WTC11 (cell line): ENCODE measurements at regions not wholly inside any gene's neighbourhood (a gene's known extent, or its start where the extent isn't known, plus 50 kb on each side); places are given as distances from the start of the nearest gene placed in this dataset.

Experiments used
- ATAC-seq: fragments of 200-7000 bp; cut with Tn5 transposase; 2 replicates; pipeline ENCODE4 v1.10.0; 2021; ENCODE audit warnings: mild to moderate bottlenecking, moderate library complexity
- CTCF ChIA-PET: fragments of 300-600 bp; sonication (Branson Sonifier 250); formaldehyde crosslinking; loops from one replicate; lab custom pipeline; 2021; ENCODE audit warnings: antibody characterized with exemption; lab: Charles Lee
- POLR2A ChIA-PET: fragments of 350-600 bp; sonication (Branson Sonifier 250); formaldehyde crosslinking; loops from one replicate; lab custom pipeline; 2021; ENCODE audit warnings: antibody characterized with exemption; lab: Charles Lee
- DNase-seq: peaks from one replicate; pipeline ENCODE4 v3.0.0; 2021; ENCODE audit warnings: low spot score
- H3K27ac Mint-ChIP-seq: 2 replicates; pipeline ENCODE4 v1.8.0; 2021; ENCODE audit warnings: mixed read lengths
- H3K27me3 Mint-ChIP-seq: 2 replicates; pipeline ENCODE4 v1.8.0; 2021; ENCODE audit warnings: low read depth, mild to moderate bottlenecking, moderate library complexity, mixed read lengths
- H3K36me3 Mint-ChIP-seq: 2 replicates; pipeline ENCODE4 v1.8.0; 2021; ENCODE audit warnings: mixed read lengths
- H3K4me1 Mint-ChIP-seq: 2 replicates; pipeline ENCODE4 v1.8.0; 2022; ENCODE audit warnings: mixed read lengths
- H3K4me3 Mint-ChIP-seq: 2 replicates; pipeline ENCODE4 v1.8.0; 2021; ENCODE audit warnings: mild to moderate bottlenecking, moderate library complexity, mixed read lengths
- H3K9me3 Mint-ChIP-seq: 2 replicates; pipeline ENCODE4 v1.8.0; 2021; ENCODE audit warnings: mixed read lengths
- AR ChIP-seq: fragments of 250-450 bp; sonication (Bioruptor Pico); IDR thresholded peaks from 2 replicates; pipeline ENCODE4 v1.9.0; 2021; ENCODE audit warnings: mild to moderate bottlenecking
- CBFB ChIP-seq: sonication (generic); formaldehyde crosslinking; IDR thresholded peaks from 2 replicates; pipeline ENCODE4 v1.8.1; 2022; ENCODE audit warnings: mild to moderate bottlenecking, low read depth, missing genetic modification reagents
- EMX1 ChIP-seq: fragments of 250-450 bp; sonication (Bioruptor Pico); IDR thresholded peaks from 2 replicates; pipeline ENCODE4 v1.8.0; 2021; ENCODE audit warnings: mild to moderate bottlenecking
- ERG ChIP-seq: fragments of 250-450 bp; sonication (Bioruptor Pico); IDR thresholded peaks from 2 replicates; pipeline ENCODE4 v1.8.0; 2021; ENCODE audit warnings: mild to moderate bottlenecking
- ETV6 ChIP-seq: sonication (generic); formaldehyde crosslinking; IDR thresholded peaks from 2 replicates; pipeline ENCODE4 v1.8.1; 2022; ENCODE audit warnings: mild to moderate bottlenecking, missing genetic modification reagents
- FOXK1 ChIP-seq: sonication (generic); formaldehyde crosslinking; IDR thresholded peaks from 2 replicates; pipeline ENCODE4 v1.8.0; 2022; ENCODE audit warnings: mild to moderate bottlenecking, moderate library complexity, missing genetic modification reagents
- GRHL2 ChIP-seq: fragments of 250-450 bp; sonication (Bioruptor Pico); IDR thresholded peaks from 2 replicates; pipeline ENCODE4 v1.8.0; 2022; ENCODE audit warnings: mild to moderate bottlenecking, moderate library complexity; ENCODE audit not compliant: insufficient replicate concordance, severe bottlenecking
- GTF2I ChIP-seq: fragments of 250-450 bp; sonication (Bioruptor Pico); conservative IDR thresholded peaks from 2 replicates; pipeline ENCODE4 v1.4.0; 2021; ENCODE audit warnings: mild to moderate bottlenecking
- IRF2 ChIP-seq: sonication (generic); formaldehyde crosslinking; IDR thresholded peaks from 2 replicates; pipeline ENCODE4 v1.8.0; 2022; ENCODE audit warnings: low read depth, missing genetic modification reagents, borderline replicate concordance
- JAZF1 ChIP-seq: fragments of 250-450 bp; sonication (Bioruptor Pico); IDR thresholded peaks from 2 replicates; pipeline ENCODE4 v1.9.0; 2021; ENCODE audit warnings: moderate library complexity, mild to moderate bottlenecking, inconsistent platforms
- MXD4 ChIP-seq: fragments of 250-450 bp; sonication (Bioruptor Pico); IDR thresholded peaks from 2 replicates; pipeline ENCODE4 v1.8.0; 2021; ENCODE audit warnings: mild to moderate bottlenecking, moderate library complexity, borderline replicate concordance
- NFATC4 ChIP-seq: fragments of 250-450 bp; sonication (Bioruptor Pico); IDR thresholded peaks from 2 replicates; pipeline ENCODE4 v1.9.0; 2021; ENCODE audit warnings: mild to moderate bottlenecking
- NR1H2 ChIP-seq: sonication (generic); formaldehyde crosslinking; IDR thresholded peaks from 2 replicates; pipeline ENCODE4 v1.9.0; 2021; ENCODE audit warnings: mild to moderate bottlenecking, moderate library complexity, missing genetic modification reagents
- NR3C1 ChIP-seq: sonication (generic); formaldehyde crosslinking; conservative IDR thresholded peaks from 2 replicates; pipeline ENCODE4 v1.8.1; 2023; ENCODE audit warnings: low read depth, mild to moderate bottlenecking, missing genetic modification reagents
- OVOL2 ChIP-seq: fragments of 250-450 bp; sonication (Bioruptor Pico); IDR thresholded peaks from 2 replicates; pipeline ENCODE4 v1.9.0; 2021; ENCODE audit warnings: mild to moderate bottlenecking, borderline replicate concordance
- PRRX2 ChIP-seq: fragments of 250-450 bp; sonication (Bioruptor Pico); IDR thresholded peaks from 2 replicates; pipeline ENCODE4 v1.8.0; 2021; ENCODE audit warnings: mild to moderate bottlenecking
- SOX15 ChIP-seq: fragments of 250-450 bp; sonication (Bioruptor Pico); IDR thresholded peaks from 2 replicates; pipeline ENCODE4 v1.9.0; 2021; ENCODE audit warnings: mild to moderate bottlenecking
- ZNF219 ChIP-seq: sonication (generic); formaldehyde crosslinking; IDR thresholded peaks from 2 replicates; pipeline ENCODE4 v1.8.0; 2023; ENCODE audit warnings: missing genetic modification reagents, mild to moderate bottlenecking, borderline replicate concordance
- ZSCAN18 ChIP-seq: fragments of 250-450 bp; sonication (Bioruptor Pico); IDR thresholded peaks from 2 replicates; pipeline ENCODE4 v2.1.2; 2022; ENCODE audit warnings: mild to moderate bottlenecking, moderate library complexity
- TF ChIP-seq, protein P1 (sequence below): sonication (generic); formaldehyde crosslinking; conservative IDR thresholded peaks from 2 replicates; pipeline ENCODE4 v1.8.1; 2022; ENCODE audit warnings: mild to moderate bottlenecking, missing genetic modification reagents
- TF ChIP-seq, protein P2 (sequence below): sonication (generic); formaldehyde crosslinking; IDR thresholded peaks from 2 replicates; pipeline ENCODE4 v1.8.1; 2022; ENCODE audit warnings: low read depth, mild to moderate bottlenecking, moderate library complexity, missing genetic modification reagents, borderline replicate concordance
- TF ChIP-seq, protein P3 (sequence below): fragments of 200-600 bp; IDR thresholded peaks from 2 replicates; pipeline ENCODE4 v1.8.0; 2022; ENCODE audit warnings: antibody characterized with exemption
- TF ChIP-seq, protein P4 (sequence below): sonication (generic); formaldehyde crosslinking; IDR thresholded peaks from 2 replicates; pipeline ENCODE4 v1.8.1; 2022; ENCODE audit warnings: low read depth, missing genetic modification reagents, borderline replicate concordance

DNA sequence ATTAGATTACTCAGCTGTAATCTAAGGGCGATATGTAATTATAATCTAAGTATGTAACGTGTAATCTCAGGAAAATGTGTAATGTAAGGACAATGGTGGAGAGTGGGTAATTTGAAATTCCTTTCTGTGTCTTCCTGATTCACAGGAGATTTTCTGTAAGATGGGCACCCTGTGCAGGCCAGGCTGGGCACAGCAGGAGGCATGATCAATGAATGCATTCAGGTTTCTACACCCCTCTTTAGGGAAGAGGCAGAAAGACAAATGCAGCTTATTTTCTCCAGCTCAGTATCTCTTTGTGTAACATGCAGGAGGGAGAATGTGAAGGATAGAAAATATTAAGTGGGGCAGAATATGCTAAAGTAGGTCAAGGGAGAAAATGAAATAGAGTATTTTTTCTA lies 320.1 kb downstream of the PIK3C3 start:
- peak overlapping the region; percentile 57 for H3K27ac Mint-ChIP-seq
- ATAC-seq: peak; percentile 27; the same call in 1 of the 2 replicates
- CTCF ChIA-PET: interaction anchor here (1.0 to 1.1 kb wide), 2 partner anchors 15 to 133 kb away, joined by 3 read pairs; no protein-coding TSS in a partner anchor
- peaks cover 28% of the 10 kb centered on the region for H3K4me1 Mint-ChIP-seq
- POLR2A ChIA-PET: no interaction called here
- no peak for DNase-seq
- H3K4me3 Mint-ChIP-seq: no peak overlapping the region
- no peaks in the 10 kb centered on the region for H3K9me3 Mint-ChIP-seq
- TF ChIP-seq NFATC4 (CRISPR knock-in tag) (no peak), ZNF219 (no peak), NR3C1 (CRISPR knock-in tag) (no peak), OVOL2 (CRISPR knock-in tag) (no peak), MXD4 (CRISPR knock-in tag) (no peak), GRHL2 (CRISPR knock-in tag) (no peak), ZSCAN18 (CRISPR knock-in tag) (no peak), PRRX2 (CRISPR knock-in tag) (no peak), EMX1 (no peak), ERG (CRISPR knock-in tag) (no peak), ETV6 (CRISPR knock-in tag) (no peak), FOXK1 (CRISPR knock-in tag) (no peak), NR1H2 (CRISPR knock-in tag) (no peak)
- TF ChIP-seq, protein P1, sequence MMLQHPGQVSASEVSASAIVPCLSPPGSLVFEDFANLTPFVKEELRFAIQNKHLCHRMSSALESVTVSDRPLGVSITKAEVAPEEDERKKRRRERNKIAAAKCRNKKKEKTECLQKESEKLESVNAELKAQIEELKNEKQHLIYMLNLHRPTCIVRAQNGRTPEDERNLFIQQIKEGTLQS (CRISPR knock-in tag): no peak
- TF ChIP-seq, protein P2, sequence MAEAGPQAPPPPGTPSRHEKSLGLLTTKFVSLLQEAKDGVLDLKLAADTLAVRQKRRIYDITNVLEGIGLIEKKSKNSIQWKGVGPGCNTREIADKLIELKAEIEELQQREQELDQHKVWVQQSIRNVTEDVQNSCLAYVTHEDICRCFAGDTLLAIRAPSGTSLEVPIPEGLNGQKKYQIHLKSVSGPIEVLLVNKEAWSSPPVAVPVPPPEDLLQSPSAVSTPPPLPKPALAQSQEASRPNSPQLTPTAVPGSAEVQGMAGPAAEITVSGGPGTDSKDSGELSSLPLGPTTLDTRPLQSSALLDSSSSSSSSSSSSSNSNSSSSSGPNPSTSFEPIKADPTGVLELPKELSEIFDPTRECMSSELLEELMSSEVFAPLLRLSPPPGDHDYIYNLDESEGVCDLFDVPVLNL (CRISPR knock-in tag): no peak
- TF ChIP-seq, protein P3, sequence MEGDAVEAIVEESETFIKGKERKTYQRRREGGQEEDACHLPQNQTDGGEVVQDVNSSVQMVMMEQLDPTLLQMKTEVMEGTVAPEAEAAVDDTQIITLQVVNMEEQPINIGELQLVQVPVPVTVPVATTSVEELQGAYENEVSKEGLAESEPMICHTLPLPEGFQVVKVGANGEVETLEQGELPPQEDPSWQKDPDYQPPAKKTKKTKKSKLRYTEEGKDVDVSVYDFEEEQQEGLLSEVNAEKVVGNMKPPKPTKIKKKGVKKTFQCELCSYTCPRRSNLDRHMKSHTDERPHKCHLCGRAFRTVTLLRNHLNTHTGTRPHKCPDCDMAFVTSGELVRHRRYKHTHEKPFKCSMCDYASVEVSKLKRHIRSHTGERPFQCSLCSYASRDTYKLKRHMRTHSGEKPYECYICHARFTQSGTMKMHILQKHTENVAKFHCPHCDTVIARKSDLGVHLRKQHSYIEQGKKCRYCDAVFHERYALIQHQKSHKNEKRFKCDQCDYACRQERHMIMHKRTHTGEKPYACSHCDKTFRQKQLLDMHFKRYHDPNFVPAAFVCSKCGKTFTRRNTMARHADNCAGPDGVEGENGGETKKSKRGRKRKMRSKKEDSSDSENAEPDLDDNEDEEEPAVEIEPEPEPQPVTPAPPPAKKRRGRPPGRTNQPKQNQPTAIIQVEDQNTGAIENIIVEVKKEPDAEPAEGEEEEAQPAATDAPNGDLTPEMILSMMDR: no peak
- no peaks in the 10 kb centered on the region for H3K27me3 Mint-ChIP-seq
- no peaks in the 10 kb centered on the region for H3K36me3 Mint-ChIP-seq

DNA sequence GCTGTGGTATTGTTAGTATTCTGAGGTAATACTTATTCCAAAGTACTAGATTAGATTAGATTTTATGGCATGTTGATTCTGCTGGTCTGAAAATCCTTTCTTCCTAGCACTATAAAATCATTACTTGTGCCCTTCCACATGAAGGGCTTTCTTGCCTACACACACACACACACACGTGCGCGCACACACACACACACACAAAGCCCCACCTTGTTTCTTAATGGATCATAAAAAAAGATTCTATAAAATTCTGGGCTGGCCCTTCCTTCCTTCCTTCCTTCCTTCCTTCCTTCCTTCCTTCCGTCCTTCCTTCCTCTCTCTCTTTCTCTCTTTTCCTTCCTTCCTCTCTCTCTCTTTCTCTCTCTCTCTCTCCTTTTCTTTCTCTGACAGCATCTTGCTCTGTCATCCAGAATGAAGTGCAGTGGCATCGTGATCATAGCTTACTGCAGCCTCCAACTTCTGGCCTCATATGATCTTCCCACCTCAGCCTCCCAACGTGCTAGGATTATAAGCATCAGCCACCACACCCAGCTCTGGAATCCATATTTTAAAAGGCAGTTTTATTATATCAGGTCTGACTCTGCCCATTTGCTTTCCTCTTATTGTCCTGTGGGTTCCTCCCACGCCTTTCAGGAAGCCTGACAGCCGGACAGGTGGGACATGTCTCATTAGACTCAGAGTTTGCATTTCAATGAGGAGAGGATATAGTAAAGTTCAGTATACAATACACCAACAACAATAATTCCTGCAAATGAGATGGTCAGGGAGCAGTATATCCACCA lies 321.1 kb downstream of the PIK3C3 start:
- no peaks in the 10 kb centered on the region for H3K36me3 Mint-ChIP-seq
- no peak for DNase-seq
- H3K4me3 Mint-ChIP-seq: no peak overlapping the region
- peaks cover 28% of the 10 kb centered on the region for H3K4me1 Mint-ChIP-seq
- no peak for ATAC-seq
- H3K27me3 Mint-ChIP-seq: no peaks in the 10 kb centered on the region
- ChIA-PET POLR2A (no interaction called here), CTCF (interaction anchor here (1.0 to 1.1 kb wide), 2 partner anchors 14 to 134 kb away, joined by 3 read pairs; no protein-coding TSS in a partner anchor)
- H3K9me3 Mint-ChIP-seq: no peaks in the 10 kb centered on the region
- H3K27ac Mint-ChIP-seq: peak overlapping the region; percentile 7; the same call in 1 of the 2 replicates
- TF ChIP-seq JAZF1 (CRISPR knock-in tag) (no peak), OVOL2 (CRISPR knock-in tag) (no peak), CBFB (no peak), MXD4 (CRISPR knock-in tag) (no peak), SOX15 (CRISPR knock-in tag) (no peak), FOXK1 (CRISPR knock-in tag) (no peak), AR (CRISPR knock-in tag) (no peak), GTF2I (CRISPR knock-in tag) (no peak), IRF2 (CRISPR knock-in tag) (no peak)
- TF ChIP-seq, protein P4, sequence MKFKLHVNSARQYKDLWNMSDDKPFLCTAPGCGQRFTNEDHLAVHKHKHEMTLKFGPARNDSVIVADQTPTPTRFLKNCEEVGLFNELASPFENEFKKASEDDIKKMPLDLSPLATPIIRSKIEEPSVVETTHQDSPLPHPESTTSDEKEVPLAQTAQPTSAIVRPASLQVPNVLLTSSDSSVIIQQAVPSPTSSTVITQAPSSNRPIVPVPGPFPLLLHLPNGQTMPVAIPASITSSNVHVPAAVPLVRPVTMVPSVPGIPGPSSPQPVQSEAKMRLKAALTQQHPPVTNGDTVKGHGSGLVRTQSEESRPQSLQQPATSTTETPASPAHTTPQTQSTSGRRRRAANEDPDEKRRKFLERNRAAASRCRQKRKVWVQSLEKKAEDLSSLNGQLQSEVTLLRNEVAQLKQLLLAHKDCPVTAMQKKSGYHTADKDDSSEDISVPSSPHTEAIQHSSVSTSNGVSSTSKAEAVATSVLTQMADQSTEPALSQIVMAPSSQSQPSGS (CRISPR knock-in tag): no peak
